Fibroblast of gingiva (primary cell): ENCODE measurements at regions not wholly inside any gene's neighbourhood (a gene's known extent, or its start where the extent isn't known, plus 50 kb on each side); places are given as distances from the start of the nearest gene placed in this dataset.

Experiments
- DNase-seq: peaks from one replicate; pipeline ENCODE4 v3.0.0-alpha.2; 2011; ENCODE audit warnings: low read depth

DNA sequence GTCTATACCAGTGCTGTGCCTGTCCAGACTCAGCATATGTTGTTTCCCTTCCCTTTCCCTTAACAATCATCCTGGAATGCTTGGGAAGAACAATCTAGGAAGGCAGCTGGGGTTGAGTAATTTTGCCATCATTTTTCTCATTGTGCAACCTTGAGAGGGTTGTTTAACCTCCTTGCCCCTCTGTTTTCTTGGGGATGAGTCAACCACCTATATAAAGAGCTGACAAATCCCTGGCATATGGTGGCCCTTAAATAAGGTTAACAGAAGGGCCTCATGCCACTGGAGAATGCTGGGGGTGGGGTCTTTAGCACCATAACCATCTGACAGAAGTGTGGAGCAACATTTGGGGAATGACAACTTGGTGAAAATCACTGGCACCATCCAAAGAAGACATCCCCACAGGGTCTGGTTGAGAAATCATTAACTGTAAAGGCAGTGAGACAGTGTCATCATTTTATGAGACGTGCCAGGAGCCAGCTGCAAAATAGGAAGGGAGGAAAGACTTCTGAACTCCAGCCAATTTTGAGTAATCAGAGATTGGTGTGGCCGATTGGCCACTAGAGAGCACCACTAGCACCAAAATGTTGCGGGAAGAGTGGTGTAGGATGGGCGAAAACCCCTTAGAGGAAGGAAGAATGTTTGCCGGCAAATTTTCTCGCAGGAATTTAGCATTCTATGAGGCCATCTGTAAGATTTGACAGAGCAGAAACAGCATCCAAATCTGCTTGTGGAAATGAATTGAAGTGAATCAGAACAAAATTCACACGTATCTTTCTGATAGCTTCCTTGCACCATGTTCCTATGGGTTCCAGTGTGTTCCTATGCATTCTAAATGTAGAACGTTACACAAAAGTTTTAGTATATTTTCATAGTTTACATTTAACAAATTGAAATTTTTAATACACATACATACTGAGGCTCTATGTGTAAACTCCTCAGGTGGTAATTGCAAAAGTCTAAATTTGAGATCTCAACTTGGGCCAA, 113.8 kb downstream of the MSX2 start:
- peak; percentile 94 for DNase-seq

DNA sequence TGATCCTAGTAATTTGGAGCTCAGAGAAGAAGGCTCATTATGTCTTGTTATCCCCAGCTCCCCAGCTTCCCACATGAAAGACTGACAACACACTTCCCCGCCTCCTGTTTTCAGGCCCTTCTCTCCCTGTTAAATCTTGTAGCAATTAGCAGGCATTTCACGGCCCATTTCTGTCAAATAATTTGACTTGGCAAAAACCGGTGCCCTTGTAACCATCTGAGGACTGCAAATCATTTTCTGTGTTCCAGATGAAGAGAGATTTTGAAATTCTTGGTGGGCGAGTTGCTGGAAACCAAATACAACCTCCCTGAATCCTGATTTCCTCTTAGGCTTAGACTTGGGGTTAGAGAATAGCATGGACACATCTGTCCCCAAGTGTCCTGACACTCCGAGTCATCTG, 109.7 kb downstream of the MSX2 start:
- no peak for DNase-seq

GRCh38 chr5:174832811-174833210, 108.4 kb downstream of the MSX2 start:
- DNase-seq: no peak

GRCh38 chr5:174832025-174832424, 107.6 kb downstream of the MSX2 start:
- DNase-seq: no peak

- no peak for DNase-seq
Measured at GRCh38 chr5:174831031-174831660, 106.8 kb downstream of the MSX2 start.

GRCh38 chr5:174829511-174829864, 105.1 kb downstream of the MSX2 start:
- DNase-seq: no peak

- DNase-seq: peak; percentile 60
Measured at GRCh38 chr5:174828804-174829510, 104.6 kb downstream of the MSX2 start.

DNA sequence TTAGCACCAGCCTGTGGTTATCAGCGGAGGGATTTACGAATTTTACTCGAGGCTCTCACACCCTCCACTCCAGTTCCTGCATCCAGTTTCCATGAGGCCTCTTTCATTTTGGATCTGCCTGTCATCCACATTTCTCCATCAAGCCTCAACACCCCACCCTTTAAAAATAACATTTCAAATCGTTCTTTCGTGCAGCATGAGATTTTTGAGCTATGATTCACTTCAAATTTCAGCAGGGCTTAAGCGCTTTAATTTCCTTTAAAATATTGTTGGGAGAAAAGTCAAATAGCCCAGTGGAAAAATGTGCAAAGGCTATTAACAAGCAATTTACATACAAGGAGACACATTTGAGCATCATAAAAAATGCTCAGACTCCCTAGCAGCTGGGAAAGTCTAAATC, 103.2 kb downstream of the MSX2 start:
- DNase-seq: peak; percentile 41

DNA sequence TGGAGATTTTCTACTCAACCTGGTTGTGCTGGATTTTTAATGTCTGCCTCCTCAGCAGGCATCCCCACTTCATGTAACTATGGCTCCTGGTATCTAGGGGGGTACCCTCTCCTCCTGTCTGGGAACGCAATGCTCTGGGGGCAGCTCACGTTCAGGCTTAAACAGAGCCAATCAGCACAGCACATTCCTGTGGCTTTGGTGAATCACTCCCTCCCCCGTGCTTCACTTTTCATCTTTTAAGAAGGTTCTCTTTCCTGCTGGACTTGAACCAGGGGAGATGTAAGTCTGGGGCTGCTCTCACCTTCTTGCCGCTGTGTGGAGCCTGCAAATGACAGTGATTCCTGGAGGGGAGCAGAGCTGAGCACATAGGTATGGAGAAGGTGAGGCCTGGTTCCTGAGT, 101.2 kb downstream of the MSX2 start:
- DNase-seq: peak; percentile 33

DNA sequence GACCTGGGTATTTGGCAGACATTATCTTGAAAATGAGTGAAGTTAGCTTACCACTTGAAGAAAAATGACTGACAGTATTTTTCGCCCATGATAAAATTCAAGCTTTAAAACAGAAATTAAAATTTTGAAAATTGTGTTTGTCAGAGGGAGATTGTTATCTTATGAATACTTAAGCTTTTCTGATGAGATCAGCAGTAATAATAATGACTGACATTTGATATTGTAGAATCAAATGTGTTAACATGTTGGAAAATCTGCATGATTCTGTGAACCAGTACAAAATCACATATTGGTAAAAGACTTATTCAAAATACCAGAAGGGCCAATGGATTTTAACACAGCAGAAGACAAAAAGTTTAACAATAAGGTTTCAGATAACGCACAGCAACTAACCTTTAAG, 94.0 kb downstream of the MSX2 start:
- DNase-seq: no peak

GRCh38 chr5:174817610-174818009, 93.2 kb downstream of the MSX2 start:
- DNase-seq: no peak

GRCh38 chr5:174816858-174817257, 92.5 kb downstream of the MSX2 start:
- no peak for DNase-seq

- DNase-seq: no peak
Measured at GRCh38 chr5:174811438-174811837, 87.1 kb downstream of the MSX2 start.

- no peak for DNase-seq
Measured at GRCh38 chr5:174810796-174811195, 86.4 kb downstream of the MSX2 start.

- no peak for DNase-seq
Measured at GRCh38 chr5:174807471-174807870, 83.1 kb downstream of the MSX2 start.

GRCh38 chr5:174806729-174807128, 82.3 kb downstream of the MSX2 start:
- no peak for DNase-seq

- DNase-seq: no peak
Measured at GRCh38 chr5:174801798-174802197, 77.4 kb downstream of the MSX2 start.

DNA sequence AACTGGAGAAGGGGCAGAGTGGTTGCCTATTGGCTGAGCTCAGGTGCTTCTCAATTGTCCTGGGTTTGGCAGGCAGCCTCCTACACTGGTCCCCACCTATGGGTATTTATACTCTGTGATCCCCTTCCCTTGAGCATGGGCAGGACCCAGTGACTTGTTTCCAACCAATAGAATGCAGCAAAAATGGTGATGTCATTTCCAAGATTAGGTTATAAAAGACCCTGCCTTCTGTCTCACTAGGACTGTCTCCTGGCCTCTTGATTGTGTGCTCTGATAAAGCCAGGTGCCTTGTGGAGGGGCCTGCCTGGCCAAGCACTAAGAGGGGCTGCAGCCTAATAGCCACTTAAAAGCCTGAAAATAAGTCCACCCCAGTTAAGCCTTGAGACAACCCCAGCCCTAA, 76.1 kb downstream of the MSX2 start:
- no peak for DNase-seq

- DNase-seq: peak; percentile 86
Measured at GRCh38 chr5:174799121-174799520, 74.7 kb downstream of the MSX2 start.

DNA sequence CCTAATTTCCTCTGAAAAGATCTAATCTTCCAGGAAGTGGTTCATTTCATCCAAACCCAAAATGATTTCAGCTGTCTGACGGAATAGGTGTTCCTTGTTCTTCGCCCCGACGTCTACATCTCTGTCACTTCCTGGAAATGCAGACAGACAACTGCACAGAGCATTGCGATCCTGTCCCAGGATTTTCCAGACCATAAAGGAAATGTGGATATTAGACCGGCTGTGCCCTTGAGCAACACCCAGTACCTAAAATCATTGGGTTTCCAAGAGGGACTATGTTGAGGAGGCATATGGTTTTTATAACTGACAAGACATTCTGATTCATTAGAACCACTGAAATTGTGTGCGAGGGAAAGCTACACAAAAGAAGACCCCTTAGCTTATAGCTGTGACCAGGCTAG, 74.2 kb downstream of the MSX2 start:
- DNase-seq: peak; percentile 36

GRCh38 chr5:174796711-174797192, 72.4 kb downstream of the MSX2 start:
- no peak for DNase-seq

DNA sequence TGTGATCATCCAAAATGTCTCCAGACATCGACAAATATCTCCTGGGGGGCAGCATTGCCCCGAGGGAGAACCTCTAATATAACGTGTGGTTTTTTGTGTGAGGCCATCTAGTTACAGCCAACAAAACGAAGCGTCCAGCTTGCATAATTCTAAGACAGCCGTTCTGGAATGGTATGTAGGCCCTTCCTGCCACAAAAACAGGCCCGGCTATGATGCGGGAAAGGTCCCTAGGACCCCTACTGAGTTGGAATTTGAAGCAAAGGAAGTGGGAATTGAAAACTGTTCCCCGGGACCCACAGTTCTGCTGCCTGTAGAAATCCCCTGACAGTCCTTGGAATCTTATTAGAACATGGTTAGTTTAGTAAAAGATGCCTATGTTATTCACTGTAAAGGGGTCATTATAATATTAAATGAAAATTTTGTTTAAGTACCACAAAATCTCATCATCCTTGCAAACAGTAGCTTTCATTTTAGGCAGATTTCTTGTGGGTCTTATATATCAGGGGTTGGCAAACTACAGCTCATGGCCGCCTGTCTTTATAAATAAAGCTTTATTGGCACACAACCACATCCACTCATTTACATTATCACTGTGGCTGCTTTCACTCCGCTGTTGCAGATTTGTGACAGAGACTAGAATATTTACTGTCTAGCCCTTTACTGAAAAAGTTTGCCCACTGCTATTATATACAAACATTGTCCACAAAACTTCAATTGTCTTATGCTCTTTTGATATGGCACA, 70.7 kb downstream of the MSX2 start:
- peak; percentile 18 for DNase-seq
